ENCODE measurements at regions not wholly inside any gene's neighbourhood (a gene's known extent, or its start where the extent isn't known, plus 50 kb on each side); places are given as distances from the start of the nearest gene placed in this dataset.
"Not testable (repeated sequence)": the region's sequence is repeated elsewhere in the genome, so short reads cannot be mapped to it uniquely, and the experiment has no call there.

- Histone ChIP-seq H3K9ac (ENCODE audit: low read depth in 2 of 2, low read length in 2 of 2) (no peak overlapping the region), H3K4me1 (no peaks in the 10 kb centered on the region), H3K9me3 (no peaks in the 10 kb centered on the region), H3K4me3 (no peak overlapping the region), H3K27ac (no peak overlapping the region), H3K27me3 (no peaks in the 10 kb centered on the region), H3K36me3 (no peaks in the 10 kb centered on the region)
- intact Hi-C loops (cut with DNase I), result no loop called here
- no peak for TF ChIP-seq CTCF (IDR thresholded peaks at IDR 0.05)
- DNase-seq, result no peak
Measured at GRCh38 chr6:16936893-16937292, 165.0 kb upstream of the STMND1 start.

DNA sequence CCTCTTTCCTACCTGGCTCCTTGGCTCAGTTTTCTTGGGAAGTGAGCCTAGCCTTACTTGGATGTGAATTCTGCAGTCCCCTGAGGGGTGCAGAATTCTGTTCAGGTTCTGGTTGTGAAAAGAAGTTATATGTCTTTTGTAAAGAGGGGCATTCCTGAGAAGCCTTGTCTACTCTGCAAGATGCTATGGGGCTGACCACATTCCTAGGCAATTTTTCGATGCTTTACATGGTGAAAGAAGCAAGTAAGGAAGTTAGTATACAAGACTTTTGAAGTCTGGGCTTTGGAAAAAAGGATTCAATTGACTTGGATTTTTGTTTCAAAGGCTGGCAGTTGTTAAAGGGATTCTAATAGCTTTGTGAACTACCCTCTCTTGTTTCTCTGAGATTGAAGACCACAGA lies 167.9 kb upstream of the STMND1 start:
- H3K4me1 ChIP-seq, result no peaks in the 10 kb centered on the region
- H3K9me3 ChIP-seq, result no peaks in the 10 kb centered on the region
- H3K9ac ChIP-seq (ENCODE audit: low read depth in 2 of 2, low read length in 2 of 2), result no peak overlapping the region
- no peak for DNase-seq
- no peak overlapping the region for H3K27ac ChIP-seq
- no peaks in the 10 kb centered on the region for H3K27me3 ChIP-seq
- no peaks in the 10 kb centered on the region for H3K36me3 ChIP-seq
- intact Hi-C loops (cut with DNase I), result no loop called here
- TF ChIP-seq CTCF (IDR thresholded peaks at IDR 0.05), result no peak
- H3K4me3 ChIP-seq, result no peak overlapping the region

GRCh38 chr6:16933532-16933931 lies 168.3 kb upstream of the STMND1 start:
- H3K9ac ChIP-seq (ENCODE audit: low read depth in 2 of 2, low read length in 2 of 2), result no peak overlapping the region
- H3K4me3 ChIP-seq, result no peak overlapping the region
- H3K36me3 ChIP-seq, result no peaks in the 10 kb centered on the region
- intact Hi-C loops (cut with DNase I), result no loop called here
- H3K27ac ChIP-seq, result no peak overlapping the region
- TF ChIP-seq CTCF (IDR thresholded peaks at IDR 0.05), result no peak
- no peaks in the 10 kb centered on the region for H3K9me3 ChIP-seq
- DNase-seq, result no peak
- no peaks in the 10 kb centered on the region for H3K4me1 ChIP-seq
- H3K27me3 ChIP-seq, result no peaks in the 10 kb centered on the region

DNA sequence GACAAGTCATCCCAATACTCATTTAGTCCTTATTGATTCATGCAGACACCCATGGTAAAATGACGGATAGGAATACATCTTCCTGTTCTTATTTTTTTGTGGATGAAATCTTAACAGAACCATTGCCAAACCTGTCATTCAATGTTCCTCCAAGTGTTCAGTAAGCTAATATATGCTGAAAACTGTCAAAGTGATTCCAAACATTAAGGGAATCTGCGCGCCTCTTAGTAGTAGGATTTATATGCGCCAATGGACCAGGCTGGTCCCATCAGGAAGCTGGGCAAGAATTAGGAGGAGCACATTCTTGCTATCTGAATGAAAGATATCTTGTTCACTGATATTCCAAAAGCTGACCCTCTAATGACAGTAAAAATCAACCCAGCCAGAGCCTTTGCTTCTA lies 168.9 kb upstream of the STMND1 start:
- no peaks in the 10 kb centered on the region for H3K27me3 ChIP-seq

DNA sequence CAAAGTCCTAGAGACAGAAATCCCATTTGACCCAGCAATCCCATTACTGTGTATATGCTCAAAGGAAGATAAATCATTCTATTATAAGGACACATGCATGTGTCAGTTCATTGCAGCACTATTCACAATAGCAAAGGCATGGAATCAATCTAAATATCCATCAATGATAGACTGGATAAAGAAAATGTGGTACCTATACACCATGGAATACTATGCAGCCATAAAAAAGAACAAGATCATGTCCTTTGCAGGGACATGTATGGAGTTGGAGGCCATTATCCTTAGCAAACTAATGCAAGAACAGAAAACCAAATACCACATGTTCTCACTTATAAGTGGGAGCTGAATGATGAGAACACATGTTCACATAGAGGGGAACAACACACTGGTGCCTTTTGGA lies 169.8 kb upstream of the ATXN1 start:
- H3K4me1 ChIP-seq; H3K9ac ChIP-seq (ENCODE audit: low read depth in 2 of 2, low read length in 2 of 2); intact Hi-C loops (cut with DNase I); H3K27me3 ChIP-seq; H3K27ac ChIP-seq; H3K36me3 ChIP-seq; H3K9me3 ChIP-seq; H3K4me3 ChIP-seq; DNase-seq: not testable (repeated sequence)

More for the DNA sequence above, 168.9 kb upstream of the STMND1 start:
- no peak for DNase-seq
- Histone ChIP-seq H3K4me3 (no peak overlapping the region), H3K27ac (no peak overlapping the region), H3K9me3 (no peaks in the 10 kb centered on the region), H3K36me3 (no peaks in the 10 kb centered on the region), H3K9ac (ENCODE audit: low read depth in 2 of 2, low read length in 2 of 2) (no peak overlapping the region), H3K4me1 (no peaks in the 10 kb centered on the region)
- TF ChIP-seq CTCF (IDR thresholded peaks at IDR 0.05), result no peak
- intact Hi-C loops (cut with DNase I), result no loop called here

GRCh38 chr6:16930432-16930831 lies 169.2 kb upstream of the ATXN1 start:
- Histone ChIP-seq H3K36me3 (no peaks in the 10 kb centered on the region), H3K4me1 (no peaks in the 10 kb centered on the region), H3K27me3 (no peaks in the 10 kb centered on the region), H3K9me3 (no peaks in the 10 kb centered on the region), H3K9ac (ENCODE audit: low read depth in 2 of 2, low read length in 2 of 2) (no peak overlapping the region), H3K27ac (no peak overlapping the region), H3K4me3 (no peak overlapping the region)
- intact Hi-C loops (cut with DNase I), result no loop called here
- TF ChIP-seq CTCF (IDR thresholded peaks at IDR 0.05), result no peak
- DNase-seq, result no peak
